Medulla oblongata (tissue), 1 donor: ENCODE measurements at regions not wholly inside any gene's neighbourhood (a gene's known extent, or its start where the extent isn't known, plus 50 kb on each side); places are given as distances from the start of the nearest gene placed in this dataset.

Experiments used
- DNase-seq: peaks from one replicate; pipeline ENCODE4 v3.0.0-alpha.2; 2015; ENCODE audit errors: extremely low spot score

GRCh38 chr3:113051787-113052186, 61.0 kb downstream of the GTPBP8 start:
- peak; percentile 48 for DNase-seq

GRCh38 chr3:113053169-113053568, 62.4 kb downstream of the GTPBP8 start:
- no peak for DNase-seq

- no peak for DNase-seq
Observed at GRCh38 chr3:113054552-113054951, 63.8 kb downstream of the GTPBP8 start.

GRCh38 chr3:113055201-113055600, 64.4 kb downstream of the GTPBP8 start:
- DNase-seq: no peak

GRCh38 chr3:113055961-113056360, 65.2 kb downstream of the GTPBP8 start:
- no peak for DNase-seq

- DNase-seq: no peak
Observed at GRCh38 chr3:113057117-113057516, 66.3 kb downstream of the GTPBP8 start.

- no peak for DNase-seq
Observed at GRCh38 chr3:113058188-113058587, 67.4 kb downstream of the GTPBP8 start.

GRCh38 chr3:113062705-113063104, 71.9 kb downstream of the GTPBP8 start:
- no peak for DNase-seq

- DNase-seq: no peak
Observed at GRCh38 chr3:113063126-113063894, 72.5 kb downstream of the GTPBP8 start.

GRCh38 chr3:113064183-113064582, 73.4 kb downstream of the GTPBP8 start:
- DNase-seq: no peak

GRCh38 chr3:113065336-113065735, 74.6 kb downstream of the GTPBP8 start:
- DNase-seq: no peak

GRCh38 chr3:113070072-113070640, 79.4 kb downstream of the GTPBP8 start:
- DNase-seq: no peak

GRCh38 chr3:113070681-113071113, 79.9 kb downstream of the GTPBP8 start:
- DNase-seq: no peak

GRCh38 chr3:113075588-113075987, 84.8 kb downstream of the GTPBP8 start:
- no peak for DNase-seq

- DNase-seq: peak; percentile 35
Observed at GRCh38 chr3:113079218-113079961, 88.6 kb downstream of the GTPBP8 start.

GRCh38 chr3:113084777-113085176, 94.0 kb downstream of the GTPBP8 start:
- DNase-seq: no peak

GRCh38 chr3:113086560-113087461, 96.0 kb downstream of the GTPBP8 start:
- DNase-seq: no peak

GRCh38 chr3:113088616-113089015, 97.8 kb downstream of the GTPBP8 start:
- no peak for DNase-seq

GRCh38 chr3:113091417-113091816, 100.6 kb downstream of the GTPBP8 start:
- no peak for DNase-seq

- DNase-seq: no peak
Observed at GRCh38 chr3:113092746-113093145, 102.0 kb downstream of the GTPBP8 start.

- no peak for DNase-seq
Observed at GRCh38 chr3:113094337-113095221, 103.8 kb downstream of the GTPBP8 start.
